GM12878 (cell line): ENCODE measurements at regions not wholly inside any gene's neighbourhood (a gene's known extent, or its start where the extent isn't known, plus 50 kb on each side); places are given as distances from the start of the nearest gene placed in this dataset.

Experiments used
- ATAC-seq: fragments of 200-7000 bp; cut with Tn5 transposase; 3 replicates; pipeline ENCODE4 v1.9.1; 2020; ENCODE audit warnings: mild to moderate bottlenecking, moderate library complexity
- BruUV-seq: library from RNA; stranded (reverse); fragments of 400-500 nt; replicated peaks from 2 replicates; lab custom pipeline; 2021; lab: Mats Ljungman, UMichigan
- CTCF ChIA-PET: fragments of 300-600 bp; sonication (Branson Sonifier 250); formaldehyde crosslinking; extraction: SDS; loops from one replicate; lab custom pipeline; 2021; ENCODE audit warnings: inconsistent platforms; lab: Yijun Ruan, JAX
- POLR2A ChIA-PET: fragments of 350-600 bp; formaldehyde crosslinking; extraction: SDS; loops from one replicate; lab custom pipeline; 2021; ENCODE audit warnings: inconsistent platforms; lab: Charles Lee
- RAD21 ChIA-PET: fragments of 300-600 bp; sonication (Branson Sonifier 250); formaldehyde crosslinking; loops from one replicate; lab custom pipeline; 2023; ENCODE audit warnings: antibody characterized with exemption; ENCODE audit not compliant: unreplicated experiment; lab: Charles Lee
- SMC1A ChIA-PET: fragments of 300-600 bp; sonication (Branson Sonifier 250); formaldehyde crosslinking; loops from one replicate; lab custom pipeline; 2023; ENCODE audit not compliant: unreplicated experiment, uncharacterized antibody; lab: Charles Lee
- DNase-seq: peaks from one replicate; pipeline ENCODE4 v3.0.0-alpha.2; 2011; ENCODE audit warnings: low read depth, low spot score
- FAIRE-seq: peaks from 3 replicates; lab custom pipeline; 2011; peaks lifted over from hg19 to GRCh38; lab: Jason Lieb, UNC
- H2AFZ ChIP-seq: 2 replicates; pipeline ENCODE4 v1.6.0; 2011; ENCODE audit warnings: low read depth, low read length, control low read depth; ENCODE audit not compliant: control insufficient read depth
- H3K27ac ChIP-seq: 2 replicates; pipeline ENCODE4 v1.5.1; 2011; ENCODE audit warnings: control low read depth; ENCODE audit not compliant: control insufficient read depth, insufficient read depth
- H3K27me3 ChIP-seq, 2 experiments: replicated peaks in 1 of 2; 2 replicates each; pipeline versions ENCODE4 v1.6.0 to v1.6.1; 2011; ENCODE audit warnings: low read length in 1 of 2; ENCODE audit not compliant: control insufficient read depth in 2 of 2, insufficient read depth in 2 of 2
- H3K36me3 ChIP-seq, 2 experiments: 2 replicates each; pipeline ENCODE4 v1.5.1; 2011; ENCODE audit warnings: low read length in 1 of 2; ENCODE audit not compliant: control insufficient read depth in 2 of 2, insufficient read depth in 2 of 2
- H3K4me1 ChIP-seq: 2 replicates; pipeline ENCODE4 v1.6.1; 2011; ENCODE audit warnings: mild to moderate bottlenecking, low read length, moderate library complexity, mixed read lengths; ENCODE audit not compliant: control insufficient read depth, insufficient read depth
- H3K4me2 ChIP-seq: 2 replicates; pipeline ENCODE4 v1.6.0; 2011; ENCODE audit warnings: control low read depth; ENCODE audit not compliant: control insufficient read depth, insufficient read depth
- H3K4me3 ChIP-seq: fragments of 200-600 bp; sonication (generic); 2 replicates; pipeline ENCODE4 v1.5.1; 2016
- H3K79me2 ChIP-seq: 2 replicates; pipeline ENCODE4 v1.6.0; 2011; ENCODE audit warnings: low read length; ENCODE audit not compliant: control insufficient read depth, insufficient read depth
- H3K9ac ChIP-seq: 2 replicates; pipeline ENCODE4 v1.8.0; 2011; ENCODE audit warnings: low read length, control low read depth, mixed read lengths; ENCODE audit not compliant: control insufficient read depth, insufficient read depth
- H3K9me3 ChIP-seq: replicated peaks from 3 replicates; pipeline ENCODE4 v1.5.1; 2011; ENCODE audit warnings: mild to moderate bottlenecking, low read length; ENCODE audit not compliant: control insufficient read depth, insufficient read depth
- H4K20me1 ChIP-seq: 2 replicates; pipeline ENCODE4 v1.6.0; 2011; ENCODE audit not compliant: control insufficient read depth, insufficient read depth
- MXI1 ChIP-seq: fragments of 150-350 bp; IDR thresholded peaks from 2 replicates; pipeline ENCODE4 v1.6.1; 2011; ENCODE audit warnings: low read depth, mild to moderate bottlenecking, inconsistent platforms, low read length, improper control_type of control experiment
- MYB ChIP-seq: fragments of 150-350 bp; IDR thresholded peaks from 2 replicates; pipeline ENCODE4 v1.6.1; 2014; ENCODE audit warnings: mild to moderate bottlenecking, low read depth, low read length, borderline replicate concordance
- STAT1 ChIP-seq: fragments of 450-650 bp; conservative IDR thresholded peaks from 2 replicates; pipeline ENCODE4 v1.6.1; 2014; ENCODE audit warnings: antibody characterized with exemption, mild to moderate bottlenecking
- SUZ12 ChIP-seq: fragments of 200-600 bp; sonication (generic); IDR thresholded peaks from one replicate; pipeline ENCODE4 v1.6.1; 2018; ENCODE audit warnings: antibody characterized with exemption, mild to moderate bottlenecking; ENCODE audit not compliant: unreplicated experiment
- TARDBP ChIP-seq: IDR thresholded peaks from 2 replicates; pipeline ENCODE4 v1.6.1; 2016; ENCODE audit warnings: borderline replicate concordance
- ZBTB11 ChIP-seq: fragments of 450-650 bp; formaldehyde crosslinking; IDR thresholded peaks from 2 replicates; pipeline ENCODE4 v1.5.0; 2022; ENCODE audit warnings: mild to moderate bottlenecking, missing genetic modification characterization
- WGBS: methylation state at CpG from one replicate; pipeline ENCODE4 v1.1.6; 2016; ENCODE audit warnings: low lambda C conversion rate; ENCODE audit not compliant: insufficient replicate concordance, insufficient coverage; ENCODE audit errors: missing lambda C conversion rate; 5-methylcytosine and 5-hydroxymethylcytosine counted together
- in situ Hi-C: fragments of 300-500 bp; cut with MboI; formaldehyde crosslinking; loops from 9 replicates; pipeline ENCODE4 v1.14.3; 2018; ENCODE audit warnings: mixed read lengths
- intact Hi-C: fragments of 100-400 bp; cut with micrococcal nuclease; formaldehyde crosslinking; loops from one replicate; pipeline ENCODE4 v1.14.2; 2022; ENCODE audit not compliant: unreplicated experiment

- no TSS peak for BruUV-seq
- in situ Hi-C loops = no loop called here
- FAIRE-seq = no peak
Observed at GRCh38 chr2:75952173-75952572, 241.5 kb upstream of the GCFC2 start.

More at GRCh38 chr2:75952173-75952572, 241.5 kb upstream of the GCFC2 start:
- Histone ChIP-seq H3K4me1 (no peaks in the 10 kb centered on the region), H3K27ac (no peak overlapping the region), H3K9me3 (no peaks in the 10 kb centered on the region), H3K9ac (no peak overlapping the region), H3K27me3 (no peaks in the 10 kb centered on the region), H2AFZ (no peak overlapping the region), H3K36me3 (no peaks in the 10 kb centered on the region), H4K20me1 (no peaks in the 10 kb centered on the region), H3K79me2 (no peaks in the 10 kb centered on the region), H3K4me2 (no peak overlapping the region), H3K4me3 (no peak overlapping the region)
- ChIA-PET RAD21 (no interaction called here), POLR2A (no interaction called here), SMC1A (no interaction called here), CTCF (no interaction called here)
- TF ChIP-seq STAT1 (no peak), MYB (no peak), SUZ12 (no peak), MXI1 (no peak), ZBTB11 (CRISPR knock-in tag) (no peak), TARDBP (no peak)
- TF ChIP-seq, all 136 proteins: peak for 0
- ATAC-seq (no peak), DNase-seq (no peak)
- intact Hi-C loops = no loop called here
- whole genome bisulfite sequencing = 13% methylated on average over 1 of the region's 1 CpG
